ENCODE measurements at regions not wholly inside any gene's neighbourhood (a gene's known extent, or its start where the extent isn't known, plus 50 kb on each side); places are given as distances from the start of the nearest gene placed in this dataset.

- DNase-seq (peak in 1 of 3 donors; percentile 33), ATAC-seq (peak; percentile 63 to 86 (median 76))
- TF ChIP-seq POLR2A (IDR thresholded peaks at IDR 0.05) = no peak
- no peak for TF ChIP-seq CTCF (IDR thresholded peaks at IDR 0.05)
- intact Hi-C loops (cut with DNase I) = no loop called here
- no peaks in the 10 kb centered on the region for H3K27me3 ChIP-seq
- peak overlapping the region in 2 of 3 donors; percentile 10 to 37 for H3K27ac ChIP-seq
- H3K4me3 ChIP-seq = no peak overlapping the region
- H3K36me3 ChIP-seq = no peaks in the 10 kb centered on the region
- H3K9me3 ChIP-seq = no peaks in the 10 kb centered on the region
- no peaks in the 10 kb centered on the region for H3K4me1 ChIP-seq
- 63% methylated on average over 10 of the region's 16 CpGs for WGBS (ENCODE audit: insufficient coverage, low coverage, low lambda C conversion rate, missing lambda C conversion rate)
Observed at GRCh38 chr1:229199261-229200243, 71.4 kb upstream of the RAB4A start.

- no peak for ATAC-seq
- intact Hi-C loops (cut with DNase I) = no loop called here
Observed at GRCh38 chr1:229203030-229203751, 67.7 kb upstream of the RAB4A start.

GRCh38 chr1:229203991-229204632 lies 66.8 kb upstream of the RAB4A start:
- ATAC-seq (no peak), DNase-seq (no peak)
- Histone ChIP-seq H3K27me3 (no peaks in the 10 kb centered on the region), H3K9me3 (no peaks in the 10 kb centered on the region), H3K27ac (no peak overlapping the region), H3K4me3 (no peak overlapping the region), H3K4me1 (no peaks in the 10 kb centered on the region), H3K36me3 (no peaks in the 10 kb centered on the region)
- 98% methylated on average over 4 of the region's 11 CpGs for whole genome bisulfite sequencing (ENCODE audit: insufficient coverage, low coverage, low lambda C conversion rate, missing lambda C conversion rate)
- TF ChIP-seq CTCF (IDR thresholded peaks at IDR 0.05) (no peak), POLR2A (IDR thresholded peaks at IDR 0.05) (no peak)
- intact Hi-C loops (cut with DNase I) = no loop called here

More at GRCh38 chr1:229203030-229203751, 67.7 kb upstream of the RAB4A start:
- no peaks in the 10 kb centered on the region for H3K27me3 ChIP-seq
- no peak for DNase-seq
- H3K4me1 ChIP-seq = no peaks in the 10 kb centered on the region
- TF ChIP-seq CTCF (IDR thresholded peaks at IDR 0.05) (no peak), POLR2A (IDR thresholded peaks at IDR 0.05) (no peak)
- H3K9me3 ChIP-seq = no peaks in the 10 kb centered on the region
- H3K27ac ChIP-seq = no peak overlapping the region
- WGBS (ENCODE audit: insufficient coverage, low coverage, low lambda C conversion rate, missing lambda C conversion rate) = 94% methylated on average over 3 of the region's 5 CpGs
- no peaks in the 10 kb centered on the region for H3K36me3 ChIP-seq
- H3K4me3 ChIP-seq = no peak overlapping the region

GRCh38 chr1:229204921-229205777 lies 65.8 kb upstream of the RAB4A start:
- Histone ChIP-seq H3K9me3 (no peaks in the 10 kb centered on the region), H3K27ac (peak overlapping the region in 1 of 3 donors; percentile 36), H3K27me3 (no peaks in the 10 kb centered on the region), H3K36me3 (no peaks in the 10 kb centered on the region), H3K4me1 (no peaks in the 10 kb centered on the region), H3K4me3 (no peak overlapping the region)
- ATAC-seq = peak; percentile 25 to 68 (median 44)
- TF ChIP-seq POLR2A (IDR thresholded peaks at IDR 0.05) (no peak), CTCF (IDR thresholded peaks at IDR 0.05) (no peak)
- DNase-seq = no peak
- intact Hi-C loops (cut with DNase I) = no loop called here
- 74% methylated on average over 13 of the region's 17 CpGs for WGBS (ENCODE audit: insufficient coverage, low coverage, low lambda C conversion rate, missing lambda C conversion rate)

Measured in right lobe of liver (tissue), 6 donors.